NCI-H187 (cell line): ENCODE measurements at regions not wholly inside any gene's neighbourhood (a gene's known extent, or its start where the extent isn't known, plus 50 kb on each side); places are given as distances from the start of the nearest gene placed in this dataset.

ENCODE experiments used
- DNase-seq, 2 experiments: peaks; one replicate each; lab custom pipeline; 2025; lab: John Stamatoyannopoulos, UW

DNA sequence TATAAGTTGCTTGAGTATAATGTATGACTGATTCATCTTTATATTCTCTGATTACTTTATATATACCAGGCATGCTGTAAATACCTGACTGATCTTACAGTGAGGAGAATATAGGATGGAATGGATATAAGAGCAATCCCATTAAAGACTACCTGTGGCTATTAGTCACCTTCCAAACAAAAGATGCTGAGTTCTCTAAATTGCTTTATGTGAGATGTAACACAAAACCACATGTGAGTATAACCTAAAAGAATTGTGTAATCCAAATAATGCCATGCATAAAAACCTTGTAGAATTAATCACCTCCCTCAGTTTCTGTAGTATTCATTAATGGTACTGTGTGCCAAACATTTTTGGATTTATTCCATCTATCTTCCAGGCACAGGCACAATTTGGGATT is 134.6 kb upstream of the LRRC7 start:
- no peak for DNase-seq

DNA sequence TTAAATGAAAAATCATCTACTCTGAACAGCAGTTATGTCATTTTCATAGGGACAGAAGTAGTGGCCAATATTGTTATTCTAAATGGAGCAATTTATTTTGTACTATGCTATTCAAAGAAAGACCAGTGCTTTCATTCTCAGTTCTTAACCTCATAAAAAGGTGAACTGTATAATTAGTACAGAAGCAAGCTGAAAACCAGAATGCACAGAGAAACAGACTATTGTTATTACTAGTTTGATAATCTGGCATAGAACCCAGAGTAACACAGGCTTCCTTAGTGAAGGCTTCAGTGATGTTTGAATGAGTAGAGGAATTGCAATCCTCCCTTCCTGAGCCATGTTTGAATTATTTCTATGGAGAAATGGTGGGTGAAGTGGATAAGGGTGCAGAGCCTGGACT is 131.6 kb upstream of the LRRC7 start:
- DNase-seq: no peak

DNA sequence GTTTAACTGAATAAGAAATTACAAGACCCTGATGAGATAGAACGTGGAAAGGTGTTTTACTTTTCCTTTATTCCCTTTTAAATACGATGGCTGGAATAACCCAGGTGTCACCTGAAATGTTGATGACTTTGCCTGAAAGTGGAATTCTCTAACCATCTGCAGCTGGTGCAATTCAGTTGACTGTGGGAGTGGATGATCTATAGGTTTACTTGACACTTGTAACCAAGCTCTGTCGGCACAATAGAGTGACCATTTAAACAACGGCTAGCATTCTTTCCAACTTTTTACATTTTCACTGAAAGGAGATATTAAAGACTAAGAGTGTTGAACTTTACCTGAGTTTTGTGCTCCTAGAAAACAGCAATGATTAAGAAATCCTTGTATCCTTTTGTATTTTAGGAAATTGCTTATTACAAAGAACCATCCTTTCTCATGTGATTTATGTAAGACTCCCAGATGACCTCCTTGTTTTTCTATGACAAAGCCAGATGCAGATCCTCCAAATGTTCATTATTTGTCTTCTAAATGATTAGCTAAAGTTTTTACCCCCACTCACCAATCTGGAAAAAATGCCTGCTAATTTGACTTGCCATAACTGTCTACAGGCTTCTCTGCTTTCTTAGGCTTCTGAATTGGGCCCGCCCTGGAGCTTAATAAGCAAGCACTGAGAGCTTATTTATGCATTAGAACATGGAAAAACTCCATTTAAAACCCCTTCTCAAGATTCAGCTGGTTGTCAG is 129.5 kb upstream of the LRRC7 start:
- no peak for DNase-seq

DNA sequence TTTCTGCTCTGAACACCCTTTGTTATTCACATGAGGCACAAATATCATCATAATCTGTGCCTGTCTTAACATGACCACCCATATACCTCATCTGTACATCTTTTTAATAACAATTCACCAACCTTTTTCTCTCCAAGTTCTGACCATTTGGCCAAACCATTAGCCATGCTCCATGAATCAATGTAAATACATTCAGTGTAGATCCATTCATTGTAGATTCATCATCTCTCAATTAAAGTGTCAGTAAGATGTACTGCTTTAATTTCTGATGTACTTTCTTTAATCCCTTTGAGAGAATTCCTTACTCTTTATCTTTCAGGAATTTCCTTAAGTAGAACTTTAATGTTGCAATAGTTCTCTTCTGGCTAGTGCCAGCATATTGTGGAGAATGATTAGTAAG is 126.2 kb upstream of the LRRC7 start:
- DNase-seq: no peak

DNA sequence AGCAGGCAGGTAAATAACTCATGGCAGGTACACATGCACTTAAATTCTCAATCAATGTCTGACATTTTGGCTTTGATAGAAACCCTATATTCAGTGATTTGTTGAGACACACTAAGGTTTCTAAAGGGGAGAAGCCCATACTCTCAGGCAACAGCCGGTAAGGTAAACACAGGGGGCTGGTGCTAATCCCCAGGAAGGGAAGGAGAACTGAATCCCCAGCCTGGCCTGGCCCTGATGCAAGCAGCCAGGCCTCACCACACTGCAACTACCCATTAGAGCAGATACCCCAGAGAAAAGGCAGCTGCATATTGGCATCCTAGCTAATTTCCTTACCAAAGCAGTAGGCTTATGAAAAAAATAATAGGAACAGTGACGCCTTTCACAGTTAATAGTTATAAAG is 116.5 kb upstream of the LRRC7 start:
- DNase-seq: no peak

DNA sequence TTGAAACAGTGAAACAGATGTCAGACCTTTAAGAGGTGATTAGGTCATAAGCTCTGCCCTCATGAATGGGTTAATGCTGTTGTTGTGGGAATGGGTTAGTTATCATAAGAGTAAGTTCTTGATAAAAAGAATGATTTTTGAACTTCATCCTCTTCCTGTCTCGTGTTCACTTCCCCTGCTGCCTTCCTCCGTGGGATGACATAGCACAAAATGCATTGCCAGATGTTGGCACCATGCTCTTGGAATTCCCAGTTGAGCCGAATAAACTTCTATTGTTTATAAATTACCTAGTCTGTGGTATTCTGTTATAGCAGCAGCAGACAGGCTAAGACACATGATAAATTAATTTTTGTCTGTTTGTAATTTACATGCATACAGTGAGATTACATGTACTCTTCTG is 112.0 kb upstream of the LRRC7 start:
- no peak for DNase-seq

DNA sequence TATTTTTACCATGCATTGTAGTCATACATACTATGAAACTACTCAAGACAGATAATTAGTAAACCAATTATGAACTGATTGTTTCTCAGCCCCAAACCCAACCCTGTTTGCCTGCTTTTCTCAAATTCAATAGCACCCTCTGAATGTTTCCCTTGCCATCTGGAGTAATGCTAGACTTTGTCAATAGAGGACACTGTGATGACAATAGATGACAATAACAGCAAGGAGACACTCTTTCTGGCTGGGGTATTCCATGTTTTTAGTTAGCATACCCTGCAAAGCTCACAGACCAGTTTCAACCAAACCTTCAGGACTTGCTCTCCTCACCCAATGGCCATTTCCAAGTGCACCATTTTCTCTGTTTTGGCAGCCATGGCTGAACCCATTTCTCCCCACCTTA is 108.5 kb upstream of the LRRC7 start:
- DNase-seq: no peak

DNA sequence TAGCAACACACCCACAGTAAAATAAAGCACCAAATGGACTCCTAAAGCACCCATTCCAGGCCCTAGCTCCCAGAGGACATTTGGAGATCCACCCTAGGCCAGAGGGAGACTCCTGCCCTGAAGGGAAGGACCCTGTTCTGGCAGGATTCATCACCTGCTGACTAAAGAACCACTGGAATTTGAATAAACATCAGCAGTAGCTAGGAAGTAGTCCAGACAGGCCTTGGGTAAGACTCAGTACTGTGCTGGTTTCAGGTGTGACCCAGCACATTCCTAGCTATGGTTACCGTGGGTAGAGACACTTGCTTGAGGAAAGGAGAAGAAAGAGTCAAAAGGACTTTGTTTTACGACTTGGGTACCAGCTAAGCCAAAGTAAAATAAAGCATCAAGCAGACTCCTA is 92.7 kb upstream of the LRRC7 start:
- no peak for DNase-seq

DNA sequence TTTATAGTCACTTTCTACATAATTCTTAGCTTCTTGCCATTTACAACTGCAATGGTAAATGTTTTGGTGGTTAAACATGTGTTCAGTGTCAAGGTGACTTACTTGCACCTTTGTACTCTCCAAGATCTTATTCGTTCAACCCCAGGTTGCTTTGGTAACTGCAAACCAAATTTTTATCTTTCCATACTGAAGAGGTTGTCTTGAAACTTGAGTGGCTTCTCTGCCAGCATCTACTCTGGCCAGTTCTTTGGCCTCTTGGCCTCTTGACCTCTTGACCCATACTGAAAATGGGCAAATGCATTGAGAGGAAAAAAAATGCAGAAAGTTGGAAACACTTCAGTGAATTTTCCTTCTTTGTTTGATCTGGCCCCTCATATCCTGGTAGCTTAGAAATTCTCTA is 88.0 kb upstream of the LRRC7 start:
- no peak for DNase-seq

DNA sequence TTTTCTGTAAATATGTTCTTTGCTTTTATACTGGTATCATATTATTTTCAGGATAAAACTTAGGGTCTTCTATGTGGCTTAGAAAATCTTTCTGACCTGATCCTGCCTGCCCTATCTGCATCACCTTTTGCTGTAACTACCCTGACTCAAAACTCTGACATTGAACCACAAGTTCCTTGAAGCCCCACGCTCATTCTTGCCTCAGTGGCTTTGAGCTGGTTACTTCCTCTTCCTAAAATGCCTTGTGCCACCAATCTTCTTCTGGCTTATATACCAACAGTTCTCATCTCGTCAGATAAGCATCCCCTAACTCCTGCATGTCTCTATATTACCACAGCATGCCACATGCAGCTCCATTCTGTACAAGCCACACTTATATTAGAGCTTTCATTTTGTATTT is 84.5 kb upstream of the LRRC7 start:
- DNase-seq: no peak

DNA sequence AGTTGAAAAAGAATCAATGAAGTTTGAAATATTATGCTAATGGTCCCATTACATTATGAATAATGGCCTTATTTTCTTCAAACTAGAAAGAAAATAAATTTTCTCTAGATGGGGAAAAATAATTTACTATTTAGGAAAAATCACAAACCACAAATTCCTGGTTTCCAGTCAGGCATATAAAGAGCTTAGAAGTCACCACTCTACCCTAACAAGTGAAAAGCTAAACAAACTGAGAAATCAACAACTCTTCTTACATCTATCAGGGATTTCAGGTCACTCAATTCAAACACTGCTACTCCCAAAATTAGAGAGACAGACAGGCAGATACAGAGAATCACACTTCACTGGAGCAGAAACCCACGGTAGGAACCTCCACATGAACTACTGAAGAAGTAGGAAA is 82.1 kb upstream of the LRRC7 start:
- no peak for DNase-seq

DNA sequence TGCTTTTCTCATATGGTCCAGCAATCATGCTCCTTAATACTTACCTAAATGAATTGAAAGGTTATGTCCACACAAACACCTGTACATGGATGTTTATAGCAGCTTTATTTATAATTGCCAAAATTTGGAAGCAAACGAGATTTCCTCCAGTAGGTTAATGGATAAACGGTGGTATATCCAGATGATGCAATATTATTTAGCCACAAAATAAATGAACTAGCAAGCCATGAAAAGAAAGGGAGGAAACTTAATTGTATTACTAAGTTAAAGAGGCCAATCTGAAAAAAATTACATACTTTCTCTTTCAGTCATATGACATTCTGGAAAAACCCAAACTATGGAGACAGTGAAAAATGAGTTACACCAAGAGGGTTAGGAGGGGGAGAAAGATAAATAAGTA is 76.3 kb upstream of the LRRC7 start:
- no peak for DNase-seq

DNA sequence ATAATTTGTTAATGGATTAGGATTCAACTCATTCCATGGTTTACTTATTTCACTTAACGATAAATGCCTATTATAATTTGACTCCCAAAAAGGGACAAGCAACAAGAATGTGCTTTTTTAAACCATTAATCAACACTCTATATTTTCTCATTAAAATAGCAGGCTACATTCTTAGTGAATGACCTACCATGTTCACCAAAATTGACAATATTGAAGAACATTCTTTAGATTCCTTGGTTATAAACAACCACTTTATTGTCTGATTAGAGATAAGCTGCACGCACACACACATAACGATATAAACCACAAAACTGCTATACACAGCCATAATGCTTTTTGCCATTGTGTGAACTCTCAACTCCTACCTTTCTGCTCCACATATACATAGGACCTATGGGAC is 75.4 kb upstream of the LRRC7 start:
- DNase-seq: no peak

DNA sequence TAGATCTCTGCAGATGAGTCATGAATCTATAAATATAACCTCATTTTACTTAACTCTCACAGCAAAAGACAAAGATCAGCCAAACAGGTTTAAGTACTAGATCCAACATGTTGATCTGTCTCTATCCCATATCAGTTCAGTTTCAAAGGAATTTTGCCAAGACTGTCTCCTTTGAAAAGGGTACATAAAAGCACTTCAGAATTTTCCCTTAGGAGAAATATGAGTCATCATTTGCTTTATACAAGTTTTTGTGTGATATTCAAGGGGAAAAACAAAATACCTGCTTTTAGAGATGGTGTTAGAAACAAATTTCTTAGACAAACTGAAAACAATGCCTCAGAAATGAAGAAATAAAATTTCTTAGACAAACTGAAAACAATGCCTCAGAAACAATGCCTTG is 73.5 kb upstream of the LRRC7 start:
- no peak for DNase-seq

DNA sequence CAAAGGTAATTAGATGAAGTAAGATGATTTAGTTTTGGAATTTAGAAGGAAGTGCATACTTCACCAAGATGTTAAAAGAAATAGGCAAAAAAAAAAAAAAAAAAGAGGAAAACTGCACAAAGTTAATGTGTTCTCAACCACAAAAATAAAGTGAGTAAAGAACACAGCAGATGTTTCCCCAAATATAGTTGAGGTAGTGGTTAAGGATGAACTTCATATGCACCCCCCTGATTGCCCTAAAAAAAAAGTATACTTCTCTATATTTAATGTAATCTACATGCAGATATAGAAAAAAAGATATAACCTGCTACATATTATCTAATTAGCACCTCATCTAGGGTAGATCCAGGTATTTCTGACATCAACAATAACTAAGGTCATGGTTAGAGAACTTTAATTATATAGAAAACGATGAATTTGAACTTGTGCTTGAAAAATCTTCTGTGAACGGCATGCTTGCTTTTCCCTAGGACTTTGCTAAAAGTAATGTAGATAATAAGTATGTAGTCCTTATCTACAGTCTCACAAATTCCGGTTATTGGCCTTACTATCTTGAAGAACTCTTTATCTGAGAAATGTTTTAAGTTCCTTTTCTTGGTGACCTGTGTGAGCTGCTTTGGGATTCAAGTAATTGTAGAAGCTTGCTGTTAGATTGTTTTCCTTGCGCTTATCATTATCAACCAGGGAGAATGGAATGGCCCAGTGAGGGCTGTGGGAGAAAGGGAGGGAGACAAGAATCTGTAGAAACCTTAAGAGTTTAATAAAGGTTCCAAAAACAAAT is 70.1 kb upstream of the LRRC7 start:
- DNase-seq: no peak

DNA sequence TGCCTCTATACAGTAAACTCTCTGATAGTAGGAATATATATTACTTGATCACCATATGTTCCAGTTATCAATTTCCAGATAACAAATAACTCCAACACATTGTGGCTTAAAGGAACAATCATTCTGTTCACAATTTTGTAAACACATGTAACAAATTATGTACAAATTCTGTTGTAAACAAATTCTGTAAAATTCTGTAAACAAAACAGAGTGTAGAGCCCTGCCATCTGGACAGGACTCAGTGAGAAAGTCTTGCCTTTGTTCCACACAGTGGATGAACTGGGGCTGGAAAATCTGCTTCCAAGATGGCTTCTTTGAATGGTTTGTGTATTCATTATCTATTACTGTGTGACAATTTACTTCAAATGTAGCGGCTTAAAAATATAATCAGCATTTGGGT is 69.0 kb upstream of the LRRC7 start:
- DNase-seq: no peak

DNA sequence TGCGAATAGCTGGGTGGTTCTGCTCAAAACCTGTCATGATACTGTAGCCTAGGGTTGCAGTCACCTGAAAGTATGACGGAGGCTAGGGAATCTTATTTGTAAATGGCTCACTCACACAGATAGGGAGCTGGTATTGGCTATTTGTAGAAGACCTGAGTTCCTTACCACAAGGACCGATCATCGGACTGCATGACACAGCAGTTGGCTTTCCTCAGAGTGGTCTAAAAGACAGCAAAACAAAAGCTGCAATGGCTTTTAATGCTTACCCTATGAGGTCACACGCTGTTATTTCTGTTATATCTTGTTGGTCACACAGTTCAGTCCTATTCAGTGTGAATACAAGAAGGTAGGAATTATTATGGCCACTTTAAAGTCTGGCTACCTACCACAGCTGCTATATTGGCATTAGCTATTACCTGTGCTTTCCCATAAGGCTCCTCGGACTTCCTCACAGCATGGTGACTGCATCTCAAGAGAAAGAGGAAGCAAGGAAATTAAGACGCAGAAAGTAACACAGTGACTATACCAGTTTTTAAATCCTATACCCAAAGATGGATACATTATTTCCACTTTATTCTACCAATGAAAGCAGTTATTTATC is 68.4 kb upstream of the LRRC7 start:
- no peak for DNase-seq

DNA sequence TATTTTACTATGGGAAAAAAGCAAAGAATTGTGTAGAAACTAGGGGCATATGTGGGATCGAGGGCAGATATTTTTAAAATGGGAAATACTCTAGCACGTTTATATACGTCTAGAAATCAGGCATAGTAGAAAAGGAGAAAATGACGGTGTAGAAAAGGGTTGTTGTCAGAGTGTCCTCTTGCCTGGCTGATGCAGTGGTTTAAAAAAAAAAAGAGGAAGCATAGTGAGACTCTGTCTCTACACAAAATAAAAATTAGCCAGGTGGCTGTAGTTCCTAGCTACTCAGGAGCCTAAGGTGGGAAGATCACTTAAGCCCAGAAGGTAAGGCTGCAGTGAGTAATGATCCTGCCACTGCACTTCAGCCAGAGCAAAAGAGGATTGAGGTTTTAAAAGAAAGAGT is 64.7 kb upstream of the LRRC7 start:
- DNase-seq: no peak

DNA sequence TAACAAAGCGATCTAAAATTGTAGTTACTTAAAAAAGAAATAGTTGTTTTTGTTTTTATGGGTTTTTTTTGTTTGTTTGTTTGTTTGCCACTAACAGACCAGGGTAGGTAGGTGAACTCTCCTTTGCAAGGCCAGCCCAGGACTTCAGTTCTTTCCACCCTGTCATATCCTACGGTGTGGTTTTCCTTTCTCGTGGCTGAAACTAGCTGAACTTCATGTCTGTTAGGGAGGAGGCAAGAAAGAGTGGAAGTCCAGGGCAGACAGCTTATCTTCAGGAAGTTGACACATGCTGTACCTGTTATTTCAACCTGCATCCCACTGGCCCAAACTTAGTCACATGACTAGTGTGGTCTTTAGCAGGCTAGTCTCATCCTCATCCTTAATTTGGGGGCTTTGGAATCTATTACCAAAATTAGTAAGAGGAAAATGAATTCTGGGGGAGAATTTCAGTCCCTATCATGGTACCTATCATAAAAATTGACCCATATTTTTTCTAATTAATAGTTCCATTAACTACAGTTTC is 62.9 kb upstream of the LRRC7 start:
- no peak for DNase-seq

DNA sequence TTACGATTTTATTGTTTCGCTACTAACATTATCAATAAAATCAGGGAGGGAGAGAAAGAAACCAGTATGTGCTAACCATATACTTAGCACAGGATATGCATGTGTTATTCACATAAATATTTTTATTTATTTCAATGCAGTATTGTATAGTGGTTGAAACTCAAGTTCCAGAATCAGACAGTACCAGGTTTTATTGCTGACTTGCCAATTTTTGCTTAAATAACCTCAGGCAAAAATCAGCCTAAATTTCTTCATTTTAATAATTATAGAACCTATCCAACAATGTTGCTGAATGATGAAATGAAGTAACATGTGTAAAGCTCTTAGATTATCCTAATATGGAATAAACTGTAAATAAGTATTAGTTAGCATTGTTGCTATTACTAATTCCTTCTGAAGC is 61.4 kb upstream of the LRRC7 start:
- DNase-seq: no peak

DNA sequence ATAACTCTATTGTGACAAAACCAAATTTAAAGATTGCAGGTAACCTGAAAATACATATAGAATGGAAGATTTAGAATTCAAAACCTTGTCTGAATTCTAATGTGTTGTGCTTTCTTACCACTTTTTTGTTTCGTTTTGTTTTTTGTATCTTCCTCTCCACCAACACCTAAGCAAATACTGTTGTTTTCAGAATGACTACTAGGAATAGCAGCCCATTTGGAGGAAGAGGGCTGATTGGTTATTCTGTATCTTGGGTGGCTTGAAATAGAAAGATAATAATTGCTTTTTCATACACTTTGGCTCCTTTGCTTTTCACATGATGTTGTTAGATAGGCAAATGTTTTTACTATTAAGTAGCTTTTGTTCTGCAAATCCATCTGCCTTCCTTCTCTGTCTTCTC is 61.0 kb upstream of the LRRC7 start:
- DNase-seq: no peak

DNA sequence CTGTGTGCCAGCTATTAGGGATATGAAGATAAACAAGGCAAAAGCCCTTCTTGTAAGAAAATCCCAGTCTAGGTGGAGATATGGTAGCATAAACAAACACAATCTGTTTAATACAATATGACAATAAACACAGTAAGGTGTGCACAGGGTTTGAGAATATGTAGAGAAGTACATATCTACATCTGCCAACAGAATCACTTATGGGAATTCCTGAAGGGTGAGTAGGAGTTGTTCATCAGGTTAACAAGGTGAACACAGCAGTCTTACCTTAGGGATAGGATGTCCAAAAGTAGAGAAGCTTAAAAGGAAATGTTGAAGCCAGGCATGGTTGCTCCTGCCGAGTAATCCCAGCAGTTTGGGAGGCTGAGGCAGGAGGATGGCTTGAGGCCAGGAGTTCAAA is 57.7 kb upstream of the LRRC7 start:
- DNase-seq: no peak
